ENCODE measurements at regions not wholly inside any gene's neighbourhood (a gene's known extent, or its start where the extent isn't known, plus 50 kb on each side); places are given as distances from the start of the nearest gene placed in this dataset.

GRCh38 chr2:521853-522530, 155.2 kb downstream of the TMEM18 start:
- TF ChIP-seq POLR2AphosphoS5 (IDR thresholded peaks at IDR 0.05; ENCODE audit: low read depth, low read length) (no peak), POLR2A (IDR thresholded peaks at IDR 0.05; ENCODE audit: low read depth, low read length) (no peak), TAF1 (IDR thresholded peaks at IDR 0.05; ENCODE audit: low read depth, low read length) (no peak), SPI1 (IDR thresholded peaks at IDR 0.05; ENCODE audit: low read depth, low read length) (no peak), POU2F2 (IDR thresholded peaks at IDR 0.05; ENCODE audit: low read depth, low read length) (no peak), PAX5 (IDR thresholded peaks at IDR 0.05; ENCODE audit: insufficient read depth, low read length, severe bottlenecking) (no peak)

All from GM12891 (cell line).